ENCODE measurements at regions not wholly inside any gene's neighbourhood (a gene's known extent, or its start where the extent isn't known, plus 50 kb on each side); places are given as distances from the start of the nearest gene placed in this dataset.

- intact Hi-C loops (cut with micrococcal nuclease), result no loop called here
- H3K4me1 Mint-ChIP-seq, result no peaks in the 10 kb centered on the region
- no peaks in the 10 kb centered on the region for H3K36me3 ChIP-seq (ENCODE audit: insufficient read depth, low read length)
- H3K9me3 ChIP-seq (ENCODE audit: control insufficient read depth in 1 of 2, low read length in 2 of 2), result no peaks in the 10 kb centered on the region
- no peak overlapping the region for H3K4me3 Mint-ChIP-seq
- no peak overlapping the region for H3K27ac Mint-ChIP-seq
- H3K4me3 ChIP-seq (ENCODE audit: low read length in 2 of 2), result no peak overlapping the region
- no peaks in the 10 kb centered on the region for H3K4me1 ChIP-seq (ENCODE audit: insufficient read depth, low read length)
- no peak overlapping the region for H3K27ac ChIP-seq (ENCODE audit: low read depth, low read length)
- peaks cover 6 to 7% of the 10 kb centered on the region in 2 donors for H3K27me3 Mint-ChIP-seq
- no peaks in the 10 kb centered on the region for H3K9me3 Mint-ChIP-seq
- ChIA-PET POLR2A (ENCODE audit: partially characterized antibody) (no interaction called here), CTCF (ENCODE audit: partially characterized antibody) (interaction anchor here (1.1 kb wide), 2 partner anchors 10 to 1434 kb away, joined by 3 read pairs; no protein-coding TSS in a partner anchor)
- no peak for DNase-seq
- H3K36me3 Mint-ChIP-seq, result no peaks in the 10 kb centered on the region
- H3K27me3 ChIP-seq (ENCODE audit: insufficient read depth, low read length), result no peaks in the 10 kb centered on the region
These were observed 418.9 kb downstream of the ZNF536 start for GRCh38 chr19:30791088-30791487.

GRCh38 chr19:30790056-30790680 is 418.0 kb downstream of the ZNF536 start:
- H3K4me3 ChIP-seq (ENCODE audit: low read length in 2 of 2), result no peak overlapping the region
- CTCF ChIA-PET (ENCODE audit: partially characterized antibody), result interaction anchor here (0.5 to 1.6 kb wide), 3 partner anchors 8 to 568 kb away, joined by 3 to 4 read pairs (median 4); no protein-coding TSS in a partner anchor
- H3K4me1 ChIP-seq (ENCODE audit: insufficient read depth, low read length), result no peaks in the 10 kb centered on the region
- POLR2A ChIA-PET (ENCODE audit: partially characterized antibody), result no interaction called here
- no peaks in the 10 kb centered on the region for H3K27me3 ChIP-seq (ENCODE audit: insufficient read depth, low read length)
- no peaks in the 10 kb centered on the region for H3K9me3 ChIP-seq (ENCODE audit: control insufficient read depth in 1 of 2, low read length in 2 of 2)
- H3K27ac Mint-ChIP-seq, result no peak overlapping the region
- no peaks in the 10 kb centered on the region for H3K9me3 Mint-ChIP-seq
- no peak overlapping the region for H3K4me3 Mint-ChIP-seq
- no peaks in the 10 kb centered on the region for H3K36me3 ChIP-seq (ENCODE audit: insufficient read depth, low read length)
- no peak overlapping the region for H3K27ac ChIP-seq (ENCODE audit: low read depth, low read length)
- no peak for DNase-seq
- peaks cover 8 to 9% of the 10 kb centered on the region in 2 donors for H3K27me3 Mint-ChIP-seq
- H3K4me1 Mint-ChIP-seq, result no peaks in the 10 kb centered on the region
- intact Hi-C loops (cut with micrococcal nuclease), result no loop called here
- no peaks in the 10 kb centered on the region for H3K36me3 Mint-ChIP-seq

- H3K9me3 Mint-ChIP-seq, result no peaks in the 10 kb centered on the region
- H3K27me3 Mint-ChIP-seq, result peaks cover 8 to 10% of the 10 kb centered on the region in 2 donors
- H3K27ac Mint-ChIP-seq, result no peak overlapping the region
- H3K4me1 ChIP-seq (ENCODE audit: insufficient read depth, low read length), result no peaks in the 10 kb centered on the region
- no peaks in the 10 kb centered on the region for H3K36me3 Mint-ChIP-seq
- no peak overlapping the region for H3K4me3 ChIP-seq (ENCODE audit: low read length in 2 of 2)
- no peaks in the 10 kb centered on the region for H3K9me3 ChIP-seq (ENCODE audit: control insufficient read depth in 1 of 2, low read length in 2 of 2)
- DNase-seq, result no peak
- POLR2A ChIA-PET (ENCODE audit: partially characterized antibody), result no interaction called here
- H3K27ac ChIP-seq (ENCODE audit: low read depth, low read length), result no peak overlapping the region
- CTCF ChIA-PET (ENCODE audit: partially characterized antibody), result interaction anchor here (0.6 to 3.5 kb wide), 7 partner anchors 9 to 1436 kb away, joined by 3 to 32 read pairs (median 3); no protein-coding TSS in a partner anchor
- no peaks in the 10 kb centered on the region for H3K27me3 ChIP-seq (ENCODE audit: insufficient read depth, low read length)
- no peaks in the 10 kb centered on the region for H3K36me3 ChIP-seq (ENCODE audit: insufficient read depth, low read length)
- no peaks in the 10 kb centered on the region for H3K4me1 Mint-ChIP-seq
- H3K4me3 Mint-ChIP-seq, result no peak overlapping the region
- intact Hi-C loops (cut with micrococcal nuclease), result no loop called here
These were observed 416.1 kb downstream of the ZNF536 start for GRCh38 chr19:30788105-30788765.

- no peaks in the 10 kb centered on the region for H3K9me3 Mint-ChIP-seq
- no peaks in the 10 kb centered on the region for H3K36me3 Mint-ChIP-seq
- DNase-seq, result no peak
- no peaks in the 10 kb centered on the region for H3K27me3 ChIP-seq (ENCODE audit: insufficient read depth, low read length)
- no peak overlapping the region for H3K4me3 Mint-ChIP-seq
- H3K4me1 Mint-ChIP-seq, result no peaks in the 10 kb centered on the region
- intact Hi-C loops (cut with micrococcal nuclease), result no loop called here
- no peak overlapping the region for H3K27ac Mint-ChIP-seq
- POLR2A ChIA-PET (ENCODE audit: partially characterized antibody), result no interaction called here
- no peaks in the 10 kb centered on the region for H3K36me3 ChIP-seq (ENCODE audit: insufficient read depth, low read length)
- peaks cover 4 to 14% of the 10 kb centered on the region in 2 donors for H3K27me3 Mint-ChIP-seq
- H3K9me3 ChIP-seq (ENCODE audit: control insufficient read depth in 1 of 2, low read length in 2 of 2), result no peaks in the 10 kb centered on the region
- H3K4me3 ChIP-seq (ENCODE audit: low read length in 2 of 2), result no peak overlapping the region
- H3K27ac ChIP-seq (ENCODE audit: low read depth, low read length), result no peak overlapping the region
- H3K4me1 ChIP-seq (ENCODE audit: insufficient read depth, low read length), result no peaks in the 10 kb centered on the region
- CTCF ChIA-PET (ENCODE audit: partially characterized antibody), result interaction anchor here (0.8 to 4.0 kb wide), 11 partner anchors 8 to 1784 kb away, joined by 3 to 40 read pairs (median 4); no protein-coding TSS in a partner anchor
These were observed 413.4 kb downstream of the ZNF536 start for GRCh38 chr19:30785458-30786137.

GRCh38 chr19:30784850-30785457 is 412.8 kb downstream of the ZNF536 start:
- Mint-ChIP-seq H3K9me3 (no peaks in the 10 kb centered on the region), H3K27me3 (peaks cover 4 to 18% of the 10 kb centered on the region in 2 donors), H3K36me3 (no peaks in the 10 kb centered on the region), H3K4me1 (no peaks in the 10 kb centered on the region), H3K27ac (no peak overlapping the region), H3K4me3 (no peak overlapping the region)
- intact Hi-C loops (cut with micrococcal nuclease), result no loop called here
- Histone ChIP-seq H3K27ac (ENCODE audit: low read depth, low read length) (no peak overlapping the region), H3K4me3 (ENCODE audit: low read length in 2 of 2) (no peak overlapping the region), H3K27me3 (ENCODE audit: insufficient read depth, low read length) (no peaks in the 10 kb centered on the region), H3K4me1 (ENCODE audit: insufficient read depth, low read length) (no peaks in the 10 kb centered on the region), H3K36me3 (ENCODE audit: insufficient read depth, low read length) (no peaks in the 10 kb centered on the region), H3K9me3 (ENCODE audit: control insufficient read depth in 1 of 2, low read length in 2 of 2) (no peaks in the 10 kb centered on the region)
- DNase-seq, result peak; percentile 32 to 52 (median 43)
- CTCF ChIA-PET (ENCODE audit: partially characterized antibody), result interaction anchor here (0.7 to 4.0 kb wide), 10 partner anchors 23 to 1785 kb away, joined by 3 to 40 read pairs (median 6); no protein-coding TSS in a partner anchor
- POLR2A ChIA-PET (ENCODE audit: partially characterized antibody), result no interaction called here

- no peaks in the 10 kb centered on the region for H3K9me3 ChIP-seq (ENCODE audit: control insufficient read depth in 1 of 2, low read length in 2 of 2)
- Mint-ChIP-seq H3K4me3 (no peak overlapping the region), H3K4me1 (no peaks in the 10 kb centered on the region), H3K36me3 (no peaks in the 10 kb centered on the region), H3K27ac (no peak overlapping the region), H3K9me3 (no peaks in the 10 kb centered on the region), H3K27me3 (peaks cover 4 to 20% of the 10 kb centered on the region in 2 donors)
- ChIA-PET CTCF (ENCODE audit: partially characterized antibody) (interaction anchor here (1.0 to 4.0 kb wide), 10 partner anchors 9 to 1786 kb away, joined by 3 to 40 read pairs (median 6); no protein-coding TSS in a partner anchor), POLR2A (ENCODE audit: partially characterized antibody) (no interaction called here)
- H3K27ac ChIP-seq (ENCODE audit: low read depth, low read length), result no peak overlapping the region
- intact Hi-C loops (cut with micrococcal nuclease), result no loop called here
- no peak for DNase-seq
- no peaks in the 10 kb centered on the region for H3K4me1 ChIP-seq (ENCODE audit: insufficient read depth, low read length)
- H3K4me3 ChIP-seq (ENCODE audit: low read length in 2 of 2), result no peak overlapping the region
- H3K36me3 ChIP-seq (ENCODE audit: insufficient read depth, low read length), result no peaks in the 10 kb centered on the region
- H3K27me3 ChIP-seq (ENCODE audit: insufficient read depth, low read length), result no peaks in the 10 kb centered on the region
These were observed 411.8 kb downstream of the ZNF536 start for GRCh38 chr19:30783936-30784335.

GRCh38 chr19:30783212-30783611 is 411.0 kb downstream of the ZNF536 start:
- no peak overlapping the region for H3K4me3 ChIP-seq (ENCODE audit: low read length in 2 of 2)
- CTCF ChIA-PET (ENCODE audit: partially characterized antibody), result interaction anchor here (1.9 to 4.0 kb wide), 4 partner anchors 100 to 1787 kb away, joined by 7 to 40 read pairs (median 16); no protein-coding TSS in a partner anchor
- H3K9me3 ChIP-seq (ENCODE audit: control insufficient read depth in 1 of 2, low read length in 2 of 2), result no peaks in the 10 kb centered on the region
- POLR2A ChIA-PET (ENCODE audit: partially characterized antibody), result no interaction called here
- no peak for DNase-seq
- H3K27me3 ChIP-seq (ENCODE audit: insufficient read depth, low read length), result no peaks in the 10 kb centered on the region
- H3K27ac Mint-ChIP-seq, result no peak overlapping the region
- H3K9me3 Mint-ChIP-seq, result no peaks in the 10 kb centered on the region
- no peak overlapping the region for H3K27ac ChIP-seq (ENCODE audit: low read depth, low read length)
- no peak overlapping the region for H3K4me3 Mint-ChIP-seq
- H3K36me3 Mint-ChIP-seq, result no peaks in the 10 kb centered on the region
- intact Hi-C loops (cut with micrococcal nuclease), result no loop called here
- no peaks in the 10 kb centered on the region for H3K4me1 Mint-ChIP-seq
- no peaks in the 10 kb centered on the region for H3K4me1 ChIP-seq (ENCODE audit: insufficient read depth, low read length)
- peaks cover 4 to 23% of the 10 kb centered on the region in 2 donors for H3K27me3 Mint-ChIP-seq
- no peaks in the 10 kb centered on the region for H3K36me3 ChIP-seq (ENCODE audit: insufficient read depth, low read length)
